ENCODE measurements at regions not wholly inside any gene's neighbourhood (a gene's known extent, or its start where the extent isn't known, plus 50 kb on each side); places are given as distances from the start of the nearest gene placed in this dataset.

- DNase-seq: no peak
These were observed 244.9 kb downstream of the LOXHD1 start for GRCh38 chr18:46411867-46412690.

GRCh38 chr18:46412916-46413315 lies 244.1 kb downstream of the LOXHD1 start:
- no peak for DNase-seq

GRCh38 chr18:46413684-46414083 lies 243.3 kb downstream of the LOXHD1 start:
- DNase-seq: no peak

GRCh38 chr18:46414863-46415262 lies 242.2 kb downstream of the LOXHD1 start:
- no peak for DNase-seq

GRCh38 chr18:46415532-46416252 lies 241.3 kb downstream of the LOXHD1 start:
- no peak for DNase-seq

GRCh38 chr18:46416706-46417638 lies 240.0 kb downstream of the LOXHD1 start:
- no peak for DNase-seq

- no peak for DNase-seq
These were observed 238.3 kb downstream of the LOXHD1 start for GRCh38 chr18:46418663-46419260.

- DNase-seq: no peak
These were observed 237.5 kb downstream of the LOXHD1 start for GRCh38 chr18:46419391-46420141.

GRCh38 chr18:46421973-46422551 lies 235.0 kb downstream of the LOXHD1 start:
- DNase-seq: no peak

GRCh38 chr18:46422552-46423055 lies 234.4 kb downstream of the LOXHD1 start:
- DNase-seq: no peak

- DNase-seq: no peak
These were observed 233.7 kb downstream of the LOXHD1 start for GRCh38 chr18:46423226-46423805.

- DNase-seq: peak; percentile 29
These were observed 232.1 kb downstream of the LOXHD1 start for GRCh38 chr18:46424898-46425297.

GRCh38 chr18:46425511-46425910 lies 231.5 kb downstream of the LOXHD1 start:
- no peak for DNase-seq

- DNase-seq: no peak
These were observed 230.9 kb downstream of the LOXHD1 start for GRCh38 chr18:46426021-46426678.

- no peak for DNase-seq
These were observed 230.4 kb downstream of the LOXHD1 start for GRCh38 chr18:46426679-46427047.
